Skeletal muscle satellite cell (primary cell): ENCODE measurements at regions not wholly inside any gene's neighbourhood (a gene's known extent, or its start where the extent isn't known, plus 50 kb on each side); places are given as distances from the start of the nearest gene placed in this dataset.
"Not testable (repeated sequence)": the region's sequence is repeated elsewhere in the genome, so short reads cannot be mapped to it uniquely, and the experiment has no call there.

ENCODE experiments used
- H3K27me3 ChIP-seq: 2 replicates; pipeline ENCODE4 v1.7.0; 2013; ENCODE audit warnings: low read length; ENCODE audit not compliant: control insufficient read depth, insufficient read depth
- H3K36me3 ChIP-seq: 2 replicates; pipeline ENCODE4 v1.7.0; 2013; ENCODE audit warnings: mild to moderate bottlenecking, control low read depth, low read length; ENCODE audit not compliant: insufficient read depth
- H3K4me1 ChIP-seq: 2 replicates; pipeline ENCODE4 v1.7.0; 2013; ENCODE audit warnings: low read length; ENCODE audit not compliant: control insufficient read depth, insufficient read depth
- H3K4me2 ChIP-seq: 2 replicates; pipeline ENCODE4 v1.7.0; 2013; ENCODE audit warnings: mild to moderate bottlenecking, low read length
- H3K4me3 ChIP-seq: 2 replicates; pipeline ENCODE4 v1.7.0; 2013; ENCODE audit warnings: low read length
- H3K9ac ChIP-seq: 2 replicates; pipeline ENCODE4 v1.7.0; 2013; ENCODE audit warnings: mild to moderate bottlenecking, low read depth, low read length, moderate library complexity
- H3K9me3 ChIP-seq: replicated peaks from 2 replicates; pipeline ENCODE4 v1.7.0; 2013; ENCODE audit warnings: mild to moderate bottlenecking, control low read depth, low read length

DNA sequence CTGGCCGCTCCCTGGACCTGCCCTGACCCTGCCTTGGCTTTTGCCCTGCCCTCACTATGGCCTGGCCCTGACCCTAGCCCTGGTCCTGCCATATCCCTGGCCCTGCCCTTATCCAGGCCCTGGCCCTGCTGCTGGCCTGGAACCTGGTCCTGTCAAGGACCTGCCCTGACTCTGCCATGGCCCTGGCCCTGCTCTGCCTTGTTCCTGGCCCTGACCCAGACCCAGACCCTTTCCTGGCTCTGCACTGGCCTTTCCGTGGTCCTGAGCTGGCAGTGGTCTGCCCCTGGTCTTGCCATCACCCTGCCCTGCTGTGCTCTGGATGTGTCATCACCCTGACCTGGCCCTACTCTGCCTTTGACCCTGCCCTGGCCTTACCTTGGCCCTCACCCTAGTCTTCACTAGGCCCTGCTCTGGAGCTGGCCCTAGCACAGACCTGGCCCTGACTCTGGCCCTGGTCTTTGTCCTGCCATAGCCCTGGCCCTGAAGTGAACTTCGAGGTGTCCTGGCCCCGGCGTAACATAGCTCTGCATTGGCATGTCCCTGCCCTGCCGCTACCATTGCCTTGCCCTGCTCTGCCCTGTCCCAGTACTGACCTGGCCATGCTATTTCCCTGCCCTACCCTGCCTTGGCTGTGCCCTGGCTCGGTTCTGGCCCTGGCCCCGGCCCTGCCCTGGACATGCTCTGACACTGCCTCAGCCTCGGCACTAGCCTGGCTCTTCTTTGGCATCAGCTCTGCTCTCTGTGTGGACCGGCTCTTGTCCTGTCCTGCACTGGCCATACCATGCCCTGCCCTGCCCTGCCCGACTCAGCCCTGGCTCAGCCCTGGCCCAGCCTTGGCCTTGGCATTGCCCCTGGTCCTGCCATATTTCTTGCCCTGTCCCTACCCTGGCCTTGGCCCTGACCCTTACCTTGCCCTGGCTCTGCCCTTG lies 239.2 kb downstream of the GOLGA6L6 start:
- H3K9me3 ChIP-seq = peaks cover 29% of the 10 kb centered on the region
- not testable (repeated sequence) for H3K27me3 ChIP-seq, H3K4me1 ChIP-seq, H3K36me3 ChIP-seq, H3K9ac ChIP-seq, H3K4me3 ChIP-seq, H3K4me2 ChIP-seq

DNA sequence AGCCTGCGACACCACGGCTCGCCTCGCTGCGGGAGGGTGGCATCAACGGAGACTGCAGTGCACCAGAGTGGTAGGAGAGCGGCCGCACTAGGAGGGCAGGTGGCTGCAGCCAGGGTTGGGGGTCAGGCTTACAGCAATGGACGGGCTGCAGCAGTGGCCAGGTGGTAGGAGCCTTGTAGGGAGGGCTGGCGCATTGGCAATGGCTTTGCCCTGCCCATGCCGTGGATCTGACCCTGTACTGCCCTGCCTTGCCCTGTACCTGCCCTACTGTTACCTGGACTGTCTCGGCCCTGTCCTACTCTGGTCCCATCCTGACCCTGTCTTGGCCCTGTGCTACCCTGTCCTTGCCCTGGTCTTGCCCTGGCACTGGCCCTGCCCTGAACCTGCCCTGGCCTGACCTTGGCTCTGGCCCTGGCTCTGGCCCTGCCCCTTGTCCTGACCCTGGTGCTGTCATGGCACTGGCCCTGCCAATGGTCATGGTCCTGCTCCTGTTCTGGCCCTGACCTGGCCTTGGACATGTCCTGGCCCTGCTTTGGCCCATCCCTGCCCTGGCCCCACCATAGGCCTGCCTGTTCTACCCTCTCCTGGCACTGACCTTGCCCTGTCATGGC lies 240.0 kb downstream of the GOLGA6L6 start:
- H3K4me1 ChIP-seq, H3K9ac ChIP-seq, H3K27me3 ChIP-seq, H3K4me2 ChIP-seq, H3K4me3 ChIP-seq, H3K36me3 ChIP-seq: not testable (repeated sequence)
- H3K9me3 ChIP-seq = peaks cover 25% of the 10 kb centered on the region

DNA sequence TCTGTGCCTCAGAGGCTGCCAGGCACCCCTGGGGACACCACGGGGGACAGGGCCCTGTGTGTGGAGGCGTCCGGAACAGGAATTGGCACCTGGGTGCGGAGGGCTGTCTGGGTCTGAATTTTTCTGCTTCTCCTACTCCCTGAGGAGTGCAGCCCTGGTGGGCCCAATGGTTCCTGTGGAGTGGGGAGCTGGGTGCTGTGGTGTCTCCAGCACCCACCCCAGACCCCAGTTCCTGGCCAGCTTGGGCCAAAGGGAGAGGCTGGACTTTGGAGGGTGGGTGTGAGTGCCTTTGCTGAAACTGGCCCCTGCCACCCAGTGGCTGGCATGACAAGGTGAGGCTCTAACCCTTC lies 240.6 kb downstream of the GOLGA6L6 start:
- not testable (repeated sequence) for H3K27me3 ChIP-seq, H3K4me3 ChIP-seq, H3K4me1 ChIP-seq, H3K36me3 ChIP-seq, H3K4me2 ChIP-seq, H3K9ac ChIP-seq
- peaks cover 23% of the 10 kb centered on the region for H3K9me3 ChIP-seq

DNA sequence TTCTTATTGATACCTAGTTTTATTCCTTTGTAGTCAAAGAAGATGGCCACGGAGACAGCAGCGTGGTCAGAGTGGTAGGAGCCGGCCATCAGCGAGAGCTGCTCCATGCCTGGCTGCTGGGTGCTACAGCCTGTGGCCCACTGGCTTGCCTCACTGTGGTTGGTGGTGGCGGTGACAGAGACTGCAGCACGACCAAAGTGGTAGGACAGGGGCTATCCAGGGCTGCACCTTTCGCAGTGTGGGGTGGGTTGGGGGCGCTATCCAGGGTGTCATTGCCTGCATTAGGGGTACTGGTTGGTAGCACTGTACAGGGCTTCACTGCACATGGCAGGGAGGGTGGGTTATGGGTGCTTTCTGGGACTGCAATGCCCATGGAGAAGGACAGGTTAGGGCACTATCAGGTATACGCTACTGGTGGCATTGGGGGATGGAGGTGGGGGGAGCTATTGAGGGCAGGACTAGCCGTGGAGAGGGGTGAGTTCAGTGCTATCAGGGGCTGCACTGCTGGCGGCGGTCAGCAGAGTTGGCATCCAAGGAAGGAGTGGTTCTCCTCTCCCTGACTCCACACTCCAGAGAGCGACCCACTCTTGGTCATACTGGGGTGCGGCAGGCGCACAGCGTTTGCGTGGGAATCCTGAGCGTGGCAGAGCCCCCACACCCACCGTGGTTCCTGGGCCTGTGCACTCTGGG lies 241.1 kb downstream of the GOLGA6L6 start:
- H3K36me3 ChIP-seq, H3K9ac ChIP-seq, H3K4me3 ChIP-seq, H3K4me1 ChIP-seq, H3K27me3 ChIP-seq, H3K4me2 ChIP-seq: not testable (repeated sequence)
- peaks cover 26% of the 10 kb centered on the region for H3K9me3 ChIP-seq

DNA sequence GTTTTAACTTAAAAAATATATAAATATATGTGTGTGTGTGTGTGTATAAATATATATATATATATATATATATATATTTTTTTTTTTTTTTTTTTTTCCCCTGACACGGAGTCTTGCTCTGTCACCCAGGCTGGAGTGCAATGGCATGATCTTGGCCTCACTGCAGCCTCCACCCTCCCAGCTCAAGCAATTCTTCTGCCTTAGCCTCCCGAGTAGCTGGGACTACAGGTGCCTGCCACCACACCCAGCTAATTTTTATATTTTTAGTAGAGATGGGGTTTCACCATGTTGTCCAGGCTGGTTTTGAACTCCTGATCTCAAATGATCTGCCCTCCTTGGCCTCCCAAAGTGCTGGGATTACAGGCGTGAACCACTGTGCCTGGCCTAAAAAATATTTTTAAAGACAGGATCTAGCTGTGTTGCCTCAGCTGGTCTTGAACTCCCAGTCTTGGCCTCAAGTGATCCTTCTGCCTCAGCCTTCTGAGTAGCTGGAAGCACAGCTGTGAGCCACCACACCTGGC lies 243.9 kb downstream of the GOLGA6L6 start:
- not testable (repeated sequence) for H3K36me3 ChIP-seq, H3K9ac ChIP-seq, H3K4me3 ChIP-seq, H3K4me2 ChIP-seq, H3K27me3 ChIP-seq, H3K4me1 ChIP-seq
- peaks cover 30% of the 10 kb centered on the region for H3K9me3 ChIP-seq

DNA sequence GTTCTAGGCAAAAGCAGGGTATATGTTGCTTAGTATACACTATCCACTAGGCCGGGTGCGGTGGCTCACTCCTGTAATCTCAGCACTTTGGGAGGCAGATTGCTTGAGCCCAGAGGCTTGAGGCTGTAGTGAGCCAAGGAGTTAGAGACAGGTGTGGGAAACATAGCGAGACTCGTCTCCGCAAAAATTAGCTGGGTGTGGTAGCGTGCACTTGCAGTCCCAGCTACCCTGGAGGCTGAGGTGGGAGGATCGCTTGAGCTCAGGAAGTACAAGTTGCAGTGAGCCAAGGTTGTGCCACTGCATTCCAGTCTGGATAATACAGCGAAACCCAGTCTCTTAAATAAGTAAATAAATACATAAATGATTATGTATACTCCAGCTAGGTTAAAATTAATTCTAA lies 245.3 kb downstream of the GOLGA6L6 start:
- H3K27me3 ChIP-seq, H3K4me1 ChIP-seq, H3K36me3 ChIP-seq, H3K9ac ChIP-seq, H3K4me3 ChIP-seq, H3K4me2 ChIP-seq: not testable (repeated sequence)
- H3K9me3 ChIP-seq = peaks cover 29% of the 10 kb centered on the region

DNA sequence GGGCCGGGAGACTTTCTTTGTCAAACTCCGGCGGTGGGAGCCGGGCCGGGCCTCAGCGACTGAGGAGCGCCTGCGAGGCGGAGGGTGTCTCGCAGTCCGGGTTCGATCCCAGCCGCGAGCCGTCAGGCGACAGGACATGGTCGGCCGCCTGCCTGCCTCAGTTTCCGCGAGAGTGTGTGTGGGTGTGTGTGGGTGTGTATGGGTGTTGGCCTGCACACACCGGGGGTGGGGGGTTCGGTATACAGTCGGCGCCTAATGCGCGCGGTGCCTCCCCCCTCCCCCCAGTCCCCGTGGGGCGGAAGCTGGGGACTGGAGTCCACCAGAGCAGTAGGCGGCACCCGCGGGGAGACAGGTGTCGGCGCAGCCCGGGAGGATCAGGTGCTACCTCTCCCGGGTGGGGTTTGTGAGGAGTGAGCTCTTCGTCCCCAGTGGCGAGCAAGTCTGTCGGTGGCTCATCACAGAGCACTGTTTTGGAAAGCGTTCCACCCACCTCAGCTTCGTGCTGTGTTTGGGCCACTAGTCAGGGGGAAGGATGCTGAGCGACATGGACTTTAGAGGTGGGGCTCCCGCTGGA lies 246.3 kb downstream of the GOLGA6L6 start:
- Histone ChIP-seq H3K27me3 (no peaks in the 10 kb centered on the region), H3K4me3 (no peak overlapping the region), H3K4me1 (no peaks in the 10 kb centered on the region), H3K4me2 (no peak overlapping the region), H3K9me3 (peaks cover 25% of the 10 kb centered on the region), H3K36me3 (no peaks in the 10 kb centered on the region), H3K9ac (no peak overlapping the region)

DNA sequence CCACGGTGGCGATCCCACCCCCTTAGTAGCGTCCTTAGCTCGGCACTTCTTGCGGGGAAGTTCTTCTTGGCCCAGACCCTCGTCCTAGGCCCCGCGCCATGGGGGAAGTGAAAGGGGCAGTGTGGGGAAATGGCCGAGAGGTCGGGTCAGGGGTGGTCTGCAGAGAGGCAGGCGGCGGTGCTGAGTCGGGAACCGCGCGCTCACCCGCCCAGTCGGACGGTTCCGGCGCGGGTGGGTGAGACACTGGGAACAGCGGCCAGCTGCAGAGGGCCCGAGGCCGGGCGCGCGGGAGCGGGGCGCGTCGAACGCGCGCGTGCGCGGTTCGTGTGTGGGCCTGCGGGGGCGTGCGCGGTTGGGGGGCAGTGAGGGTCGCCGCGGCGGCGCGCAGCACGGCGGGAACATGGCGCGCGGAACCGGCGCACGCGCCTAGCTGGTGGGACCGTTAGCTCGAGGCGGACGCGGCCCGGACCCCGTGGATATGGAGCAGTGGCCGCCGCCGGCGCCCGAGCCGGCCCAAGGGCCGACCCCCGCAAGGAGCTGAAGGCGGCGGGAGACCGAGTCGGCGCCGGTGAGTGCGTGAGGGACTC lies 246.9 kb downstream of the GOLGA6L6 start:
- no peaks in the 10 kb centered on the region for H3K4me1 ChIP-seq
- H3K4me3 ChIP-seq = no peak overlapping the region
- H3K9ac ChIP-seq = no peak overlapping the region
- no peaks in the 10 kb centered on the region for H3K36me3 ChIP-seq
- no peak overlapping the region for H3K4me2 ChIP-seq
- H3K9me3 ChIP-seq = peaks cover 27% of the 10 kb centered on the region
- no peaks in the 10 kb centered on the region for H3K27me3 ChIP-seq

DNA sequence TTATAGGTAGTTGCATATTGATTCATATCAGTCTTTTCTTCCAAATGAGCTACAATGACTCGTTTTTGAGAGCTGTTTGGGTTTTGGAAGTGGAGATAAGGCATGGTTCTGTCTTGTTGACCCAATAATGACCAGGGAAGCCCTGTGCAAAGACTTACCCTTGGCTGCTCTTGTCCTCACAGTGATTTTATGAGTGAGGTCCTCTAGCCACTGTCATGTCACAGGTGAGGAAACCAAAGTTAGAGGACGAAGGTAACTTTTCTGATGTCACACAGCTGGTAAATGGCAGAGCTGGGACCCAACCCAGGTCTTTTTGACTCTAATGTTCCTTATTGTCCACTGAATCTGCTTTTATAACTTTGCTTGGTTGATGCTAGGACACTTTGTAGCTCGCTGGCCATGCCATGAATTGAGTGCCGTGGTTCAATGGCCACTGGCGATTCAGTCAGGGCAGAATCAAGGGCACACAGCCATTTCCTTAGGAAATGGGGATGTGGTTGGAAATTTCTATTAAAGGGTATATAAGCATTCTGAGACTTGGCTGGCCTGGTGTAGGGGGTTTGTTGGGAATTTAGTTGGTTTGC lies 249.1 kb downstream of the GOLGA6L6 start:
- H3K4me2 ChIP-seq, H3K4me3 ChIP-seq, H3K4me1 ChIP-seq, H3K36me3 ChIP-seq, H3K27me3 ChIP-seq, H3K9ac ChIP-seq: not testable (repeated sequence)
- peaks cover 29% of the 10 kb centered on the region for H3K9me3 ChIP-seq

DNA sequence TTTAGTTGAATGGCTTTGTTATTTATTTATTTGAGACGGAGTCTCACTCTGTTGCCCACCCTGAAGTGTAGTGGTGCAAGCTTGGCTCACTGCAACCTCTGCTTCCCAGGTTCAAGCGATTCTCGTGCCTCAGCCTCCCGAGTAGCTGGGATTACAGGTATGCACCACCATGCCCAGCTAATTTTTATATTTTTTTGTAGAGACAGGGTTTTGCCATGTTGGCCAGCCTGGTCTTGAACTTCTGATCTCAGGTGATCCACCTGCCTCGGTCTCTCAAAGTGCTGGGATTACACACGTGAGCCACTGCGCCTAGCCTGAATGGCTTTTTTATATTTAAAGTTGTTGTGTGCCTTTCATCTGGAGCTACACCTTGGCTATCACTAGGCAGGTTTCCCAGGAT lies 250.0 kb downstream of the GOLGA6L6 start:
- not testable (repeated sequence) for H3K4me2 ChIP-seq

DNA sequence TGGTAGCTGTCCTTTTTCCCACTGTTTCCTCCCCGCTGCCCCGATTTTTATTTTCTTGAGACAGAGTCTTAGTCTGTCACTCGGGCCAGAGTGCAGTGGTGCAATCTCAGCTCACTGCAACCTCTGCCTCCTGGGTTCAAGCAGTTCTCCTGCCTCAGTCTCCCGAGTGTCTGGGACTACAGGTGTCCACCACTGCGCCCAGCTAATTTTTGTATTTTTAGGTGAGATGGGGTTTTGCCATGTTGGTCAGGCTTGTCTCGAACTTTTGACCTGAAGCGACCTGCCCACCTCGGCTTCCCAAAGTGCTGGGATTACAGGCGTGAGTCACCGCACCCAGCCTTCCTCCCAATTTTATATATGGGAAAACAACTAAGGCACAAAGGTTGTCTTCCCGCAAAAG lies 251.0 kb downstream of the GOLGA6L6 start:
- H3K9me3 ChIP-seq = peaks cover 28% of the 10 kb centered on the region
- H3K4me1 ChIP-seq, H3K4me3 ChIP-seq, H3K36me3 ChIP-seq, H3K27me3 ChIP-seq, H3K4me2 ChIP-seq, H3K9ac ChIP-seq: not testable (repeated sequence)

More for the DNA sequence above, 250.0 kb downstream of the GOLGA6L6 start:
- not testable (repeated sequence) for H3K4me3 ChIP-seq, H3K27me3 ChIP-seq, H3K36me3 ChIP-seq, H3K9ac ChIP-seq, H3K4me1 ChIP-seq
- peaks cover 29% of the 10 kb centered on the region for H3K9me3 ChIP-seq
